Muscle of leg (tissue), 3 donors: ENCODE measurements at regions not wholly inside any gene's neighbourhood (a gene's known extent, or its start where the extent isn't known, plus 50 kb on each side); places are given as distances from the start of the nearest gene placed in this dataset.

ENCODE experiments used
- DNase-seq: peaks from one replicate; pipeline ENCODE4 v3.0.0; 2013
- H3K27ac ChIP-seq: one replicate; pipeline ENCODE4 v1.5.1; 2013; ENCODE audit warnings: mild to moderate bottlenecking, low read length, control low read depth
- H3K27me3 ChIP-seq: one replicate; pipeline ENCODE4 v1.6.1; 2013; ENCODE audit warnings: low read length; ENCODE audit not compliant: control insufficient read depth, insufficient read depth
- H3K36me3 ChIP-seq: one replicate; pipeline ENCODE4 v1.6.1; 2013; ENCODE audit warnings: low read length; ENCODE audit not compliant: control insufficient read depth, insufficient read depth
- H3K4me1 ChIP-seq: one replicate; pipeline ENCODE4 v1.6.1; 2013; ENCODE audit warnings: low read length; ENCODE audit not compliant: control insufficient read depth, insufficient read depth
- H3K4me3 ChIP-seq: one replicate; pipeline ENCODE4 v1.5.1; 2013; ENCODE audit warnings: low read length, control low read depth
- H3K9me3 ChIP-seq: replicated peaks from 2 replicates; pipeline ENCODE4 v1.6.1; 2013; ENCODE audit warnings: low read depth, low read length; ENCODE audit not compliant: control insufficient read depth
- WGBS: methylation state at CpG from one replicate; pipeline ENCODE4 v1.1.5; 2013; ENCODE audit warnings: missing lambda C conversion rate; ENCODE audit not compliant: insufficient coverage; 5-methylcytosine and 5-hydroxymethylcytosine counted together

DNA sequence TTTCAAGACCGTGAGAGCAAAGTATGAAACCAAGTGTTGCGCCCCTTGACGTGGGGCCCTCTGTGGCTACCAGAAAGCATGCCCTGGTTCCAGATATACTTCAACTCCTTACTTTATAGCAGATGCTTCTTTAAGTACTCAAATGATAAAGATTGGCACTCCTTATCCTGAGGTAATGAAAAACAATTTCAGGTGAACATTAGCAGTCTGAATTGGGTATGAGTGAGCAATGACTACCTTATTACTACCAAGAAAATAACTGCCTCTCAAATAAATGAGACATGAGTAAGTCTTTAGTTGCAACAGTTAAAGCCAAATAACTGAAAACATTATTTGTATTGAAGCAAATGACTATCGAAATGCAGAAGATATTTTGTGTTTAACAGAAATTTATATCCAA, 408.7 kb downstream of the MMUT start:
- Histone ChIP-seq H3K4me1 (no peaks in the 10 kb centered on the region), H3K4me3 (no peak overlapping the region), H3K9me3 (no peaks in the 10 kb centered on the region), H3K27me3 (no peaks in the 10 kb centered on the region), H3K36me3 (no peaks in the 10 kb centered on the region), H3K27ac (no peak overlapping the region)
- 60% methylated on average over 1 of the region's 4 CpGs for WGBS
- no peak for DNase-seq

GRCh38 chr6:49052901-49053300, 410.2 kb downstream of the MMUT start:
- H3K27me3 ChIP-seq: no peaks in the 10 kb centered on the region
- no peaks in the 10 kb centered on the region for H3K36me3 ChIP-seq
- H3K4me3 ChIP-seq: no peak overlapping the region
- DNase-seq: no peak
- no peaks in the 10 kb centered on the region for H3K4me1 ChIP-seq
- no peak overlapping the region for H3K27ac ChIP-seq
- no peaks in the 10 kb centered on the region for H3K9me3 ChIP-seq
- no CpG with 5 or more reads among the region's 2 CpGs for WGBS

DNA sequence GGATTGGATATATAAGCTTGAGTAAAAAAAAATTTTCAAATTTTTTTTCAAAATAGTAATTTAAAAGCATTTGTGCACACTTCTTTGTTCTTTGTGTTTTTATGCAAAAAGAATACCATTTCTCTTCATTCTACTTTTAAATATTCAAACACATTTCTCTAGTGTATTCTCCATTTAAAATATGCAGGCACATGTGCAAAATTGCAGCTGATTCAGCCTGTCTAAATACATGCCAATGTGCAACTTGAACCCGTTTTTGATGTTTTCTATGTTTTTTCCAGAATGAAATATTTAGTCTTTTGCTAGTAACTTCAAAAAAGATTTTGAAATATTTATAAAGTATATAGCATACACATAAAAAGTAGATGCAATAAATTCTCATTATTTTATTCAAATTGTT, 411.8 kb downstream of the MMUT start:
- Histone ChIP-seq H3K27ac (no peak overlapping the region), H3K9me3 (peaks cover 4% of the 10 kb centered on the region), H3K36me3 (no peaks in the 10 kb centered on the region), H3K27me3 (no peaks in the 10 kb centered on the region), H3K4me3 (no peak overlapping the region), H3K4me1 (no peaks in the 10 kb centered on the region)
- DNase-seq: peak; percentile 33
- no CpG with 5 or more reads among the region's 1 CpG for WGBS

DNA sequence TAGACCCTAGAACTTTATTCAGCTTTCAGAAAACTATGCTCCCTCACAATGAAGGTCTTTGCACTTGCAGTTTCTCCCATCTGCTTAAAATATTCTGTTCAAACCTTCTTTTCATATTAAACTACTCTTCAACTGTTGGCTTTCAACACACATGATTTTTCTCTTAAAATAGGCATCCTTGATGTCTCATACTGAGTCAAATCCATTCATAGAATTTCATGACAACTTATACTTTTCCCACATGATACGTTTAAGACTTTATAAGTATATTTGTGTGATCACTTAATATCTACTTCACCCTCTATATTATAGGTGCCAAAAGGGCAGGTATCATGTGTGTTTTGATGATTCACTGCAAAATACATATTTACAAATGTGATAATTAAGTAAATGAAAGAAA, 412.5 kb downstream of the MMUT start:
- Histone ChIP-seq H3K27me3 (no peaks in the 10 kb centered on the region), H3K4me1 (no peaks in the 10 kb centered on the region), H3K36me3 (no peaks in the 10 kb centered on the region), H3K27ac (no peak overlapping the region), H3K4me3 (no peak overlapping the region), H3K9me3 (peaks cover 4% of the 10 kb centered on the region)
- peak; percentile 24 for DNase-seq
- WGBS: no CpG with 5 or more reads among the region's 1 CpG

GRCh38 chr6:49038294-49038822, 424.7 kb downstream of the MMUT start:
- Histone ChIP-seq H3K27me3 (no peaks in the 10 kb centered on the region), H3K4me1 (no peaks in the 10 kb centered on the region), H3K9me3 (peaks cover 2% of the 10 kb centered on the region), H3K4me3 (no peak overlapping the region), H3K36me3 (no peaks in the 10 kb centered on the region), H3K27ac (no peak overlapping the region)
- no peak for DNase-seq
- no CpG with 5 or more reads among the region's 2 CpGs for WGBS

GRCh38 chr6:49030251-49031020, 432.6 kb downstream of the MMUT start:
- Histone ChIP-seq H3K27me3 (no peaks in the 10 kb centered on the region), H3K4me3 (no peak overlapping the region), H3K9me3 (no peaks in the 10 kb centered on the region), H3K36me3 (no peaks in the 10 kb centered on the region), H3K4me1 (no peaks in the 10 kb centered on the region), H3K27ac (no peak overlapping the region)
- no CpG with 5 or more reads among the region's 1 CpG for WGBS
- no peak for DNase-seq

- H3K27ac ChIP-seq: no peak overlapping the region
- H3K4me1 ChIP-seq: no peaks in the 10 kb centered on the region
- no peaks in the 10 kb centered on the region for H3K27me3 ChIP-seq
- no CpG with 5 or more reads among the region's 2 CpGs for WGBS
- no peak overlapping the region for H3K4me3 ChIP-seq
- no peak for DNase-seq
- no peaks in the 10 kb centered on the region for H3K36me3 ChIP-seq
- H3K9me3 ChIP-seq: no peaks in the 10 kb centered on the region
These were observed 435.4 kb downstream of the MMUT start for GRCh38 chr6:49027644-49028043.

DNA sequence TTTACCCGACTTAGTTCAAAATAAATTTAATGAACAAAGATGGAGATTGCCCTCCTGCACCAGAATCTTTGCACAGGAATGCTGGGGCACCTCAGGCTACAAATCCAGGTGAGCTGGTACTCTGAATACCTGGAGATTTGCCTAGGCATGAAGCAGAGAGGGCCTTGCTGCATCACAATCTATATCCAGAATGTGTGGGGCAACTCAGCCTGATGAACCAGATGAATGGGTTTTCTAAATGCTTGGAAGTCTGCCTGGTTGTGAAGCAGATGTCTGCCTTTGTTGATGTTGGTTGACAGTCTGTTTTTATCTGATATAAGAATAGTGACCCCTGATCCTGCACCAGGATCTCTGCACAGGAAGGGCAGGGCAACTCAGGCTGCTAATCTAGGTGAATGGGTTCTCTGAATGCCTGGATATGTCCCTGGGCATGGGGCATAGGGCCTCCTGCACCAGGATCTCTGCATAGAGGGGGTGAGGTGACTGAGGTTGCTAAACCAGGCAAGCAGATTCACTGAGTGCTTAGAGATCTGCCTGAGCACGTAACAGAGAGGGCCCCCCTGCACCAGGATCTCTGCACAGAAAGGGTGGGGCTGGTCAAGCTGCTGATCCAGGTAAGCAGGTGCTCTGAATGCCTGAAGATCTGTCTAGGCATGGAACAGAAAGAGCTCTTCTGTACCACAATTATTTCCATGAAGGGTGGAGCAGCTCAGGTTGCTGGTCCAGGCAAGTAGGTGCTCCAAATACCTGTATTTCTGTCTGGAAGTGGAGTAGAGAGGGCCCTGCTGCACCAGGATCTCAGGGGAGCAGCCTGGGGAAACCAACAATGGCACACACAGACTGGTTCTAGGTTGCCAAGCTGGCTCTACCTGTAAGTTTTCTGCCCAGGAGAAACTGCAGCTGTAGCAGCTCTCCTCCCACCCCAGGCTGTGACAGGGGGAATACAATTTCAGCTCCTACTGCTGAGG, 437.5 kb downstream of the MMUT start:
- WGBS: 77% methylated on average over 1 of the region's 2 CpGs
- Histone ChIP-seq H3K27ac (no peak overlapping the region), H3K36me3 (no peaks in the 10 kb centered on the region)

GRCh38 chr6:49004801-49005200, 458.3 kb downstream of the MMUT start:
- Histone ChIP-seq H3K4me3 (no peak overlapping the region), H3K27me3 (no peaks in the 10 kb centered on the region), H3K36me3 (no peaks in the 10 kb centered on the region), H3K27ac (no peak overlapping the region), H3K9me3 (no peaks in the 10 kb centered on the region), H3K4me1 (no peaks in the 10 kb centered on the region)
- WGBS: 100% methylated on average over 1 of the region's 2 CpGs
- DNase-seq: no peak

More for the DNA sequence above, 437.5 kb downstream of the MMUT start:
- no peaks in the 10 kb centered on the region for H3K9me3 ChIP-seq
- no peaks in the 10 kb centered on the region for H3K27me3 ChIP-seq
- no peak overlapping the region for H3K4me3 ChIP-seq
- no peaks in the 10 kb centered on the region for H3K4me1 ChIP-seq
- no peak for DNase-seq

GRCh38 chr6:49003348-49003747, 459.7 kb downstream of the MMUT start:
- no CpG with 5 or more reads among the region's 3 CpGs for WGBS
- Histone ChIP-seq H3K36me3 (no peaks in the 10 kb centered on the region), H3K4me1 (no peaks in the 10 kb centered on the region), H3K9me3 (no peaks in the 10 kb centered on the region), H3K27me3 (no peaks in the 10 kb centered on the region), H3K4me3 (no peak overlapping the region), H3K27ac (no peak overlapping the region)
- DNase-seq: peak; percentile 2
